ENCODE measurements at regions not wholly inside any gene's neighbourhood (a gene's known extent, or its start where the extent isn't known, plus 50 kb on each side); places are given as distances from the start of the nearest gene placed in this dataset.

DNA sequence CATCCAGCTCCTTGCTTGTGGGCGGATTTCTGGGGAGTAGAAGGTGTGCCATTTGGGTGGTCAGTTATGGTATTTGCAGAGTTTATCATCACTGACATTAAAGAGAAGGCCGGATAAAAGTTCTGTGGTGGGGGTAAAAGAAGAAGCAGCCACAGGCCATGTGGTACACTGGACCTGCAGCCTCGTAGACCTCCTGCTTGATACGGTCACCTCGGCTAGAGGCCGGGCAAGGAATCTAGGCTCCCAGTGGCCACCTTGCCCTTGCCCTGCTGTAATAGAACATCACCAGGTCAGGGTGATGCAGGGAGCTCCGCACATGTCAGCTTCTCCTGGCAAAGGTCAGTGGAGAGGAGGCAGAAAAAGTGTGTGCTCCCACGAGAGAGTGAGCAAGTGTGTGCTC lies 376.1 kb upstream of the IRX4 start:
- H3K4me3 ChIP-seq = no peak overlapping the region

DNA sequence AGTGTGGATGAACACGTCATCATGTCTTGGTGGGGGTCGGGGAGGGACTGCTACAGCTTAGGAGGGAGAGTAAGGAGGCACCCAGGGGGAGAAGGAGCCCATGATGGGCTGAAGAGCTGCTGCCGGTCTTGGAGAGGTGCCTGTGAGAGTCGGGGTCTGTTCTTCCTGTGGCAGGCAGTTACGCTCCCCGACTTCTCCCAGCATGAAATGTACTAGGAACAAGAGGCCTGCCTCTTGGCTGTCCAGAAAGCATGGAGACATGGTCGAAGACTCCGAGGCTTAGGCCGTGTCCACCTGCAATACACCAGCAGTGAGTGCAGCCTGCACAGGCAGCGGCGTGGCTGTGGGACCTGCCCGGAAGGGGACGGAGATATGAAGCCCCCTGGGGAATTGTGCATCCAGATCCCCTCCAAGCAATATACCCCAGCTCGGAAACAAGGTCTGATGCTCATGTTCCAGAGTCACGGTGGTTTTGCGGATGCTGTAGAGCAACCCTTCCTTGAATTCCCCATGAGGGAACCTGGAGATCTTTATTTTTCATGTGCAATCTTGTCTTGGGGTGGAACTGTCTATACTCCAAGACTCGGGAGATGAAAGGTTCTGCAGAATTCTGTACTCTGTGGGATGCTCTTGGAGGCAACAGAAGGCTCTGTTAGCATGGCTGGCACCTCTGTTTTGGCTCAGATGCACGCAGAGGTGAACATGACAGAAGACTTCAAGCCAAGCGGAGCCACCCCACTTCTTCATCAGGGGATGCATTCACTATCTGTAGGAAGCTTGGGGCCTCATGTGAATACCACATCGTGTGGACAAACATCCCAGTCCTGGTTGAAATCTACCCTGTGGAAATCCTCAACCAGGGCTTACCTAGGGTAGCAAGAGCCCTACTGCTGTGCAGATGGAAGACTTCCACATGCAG lies 374.9 kb upstream of the IRX4 start:
- H3K4me3 ChIP-seq = no peak overlapping the region
- ATAC-seq (ENCODE audit: insufficient number of reproducible peaks, low FRiP score, low read depth) (no peak), DNase-seq (ENCODE audit: low spot score) (no peak)
- H3K4me1 ChIP-seq (ENCODE audit: control insufficient read depth in 1 of 2, low read depth in 2 of 2) = no peaks in the 10 kb centered on the region
- no peaks in the 10 kb centered on the region for H3K9me3 ChIP-seq
- no peaks in the 10 kb centered on the region for H3K27me3 ChIP-seq (replicated peaks; ENCODE audit: insufficient read depth)
- H3K36me3 ChIP-seq = no peaks in the 10 kb centered on the region
- no peak overlapping the region for H3K27ac ChIP-seq
- TF ChIP-seq, protein P1, sequence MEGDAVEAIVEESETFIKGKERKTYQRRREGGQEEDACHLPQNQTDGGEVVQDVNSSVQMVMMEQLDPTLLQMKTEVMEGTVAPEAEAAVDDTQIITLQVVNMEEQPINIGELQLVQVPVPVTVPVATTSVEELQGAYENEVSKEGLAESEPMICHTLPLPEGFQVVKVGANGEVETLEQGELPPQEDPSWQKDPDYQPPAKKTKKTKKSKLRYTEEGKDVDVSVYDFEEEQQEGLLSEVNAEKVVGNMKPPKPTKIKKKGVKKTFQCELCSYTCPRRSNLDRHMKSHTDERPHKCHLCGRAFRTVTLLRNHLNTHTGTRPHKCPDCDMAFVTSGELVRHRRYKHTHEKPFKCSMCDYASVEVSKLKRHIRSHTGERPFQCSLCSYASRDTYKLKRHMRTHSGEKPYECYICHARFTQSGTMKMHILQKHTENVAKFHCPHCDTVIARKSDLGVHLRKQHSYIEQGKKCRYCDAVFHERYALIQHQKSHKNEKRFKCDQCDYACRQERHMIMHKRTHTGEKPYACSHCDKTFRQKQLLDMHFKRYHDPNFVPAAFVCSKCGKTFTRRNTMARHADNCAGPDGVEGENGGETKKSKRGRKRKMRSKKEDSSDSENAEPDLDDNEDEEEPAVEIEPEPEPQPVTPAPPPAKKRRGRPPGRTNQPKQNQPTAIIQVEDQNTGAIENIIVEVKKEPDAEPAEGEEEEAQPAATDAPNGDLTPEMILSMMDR (IDR thresholded peaks at IDR 0.05) = no peak

More for the DNA sequence above, 376.1 kb upstream of the IRX4 start:
- no peaks in the 10 kb centered on the region for H3K4me1 ChIP-seq (ENCODE audit: control insufficient read depth in 1 of 2, low read depth in 2 of 2)
- no peaks in the 10 kb centered on the region for H3K9me3 ChIP-seq
- TF ChIP-seq, protein P1 (IDR thresholded peaks at IDR 0.05) = no peak
- H3K27me3 ChIP-seq (replicated peaks; ENCODE audit: insufficient read depth) = no peaks in the 10 kb centered on the region
- H3K27ac ChIP-seq = no peak overlapping the region
- no peak for DNase-seq (ENCODE audit: low spot score)
- no peaks in the 10 kb centered on the region for H3K36me3 ChIP-seq
- no peak for ATAC-seq (ENCODE audit: insufficient number of reproducible peaks, low FRiP score, low read depth)

DNA sequence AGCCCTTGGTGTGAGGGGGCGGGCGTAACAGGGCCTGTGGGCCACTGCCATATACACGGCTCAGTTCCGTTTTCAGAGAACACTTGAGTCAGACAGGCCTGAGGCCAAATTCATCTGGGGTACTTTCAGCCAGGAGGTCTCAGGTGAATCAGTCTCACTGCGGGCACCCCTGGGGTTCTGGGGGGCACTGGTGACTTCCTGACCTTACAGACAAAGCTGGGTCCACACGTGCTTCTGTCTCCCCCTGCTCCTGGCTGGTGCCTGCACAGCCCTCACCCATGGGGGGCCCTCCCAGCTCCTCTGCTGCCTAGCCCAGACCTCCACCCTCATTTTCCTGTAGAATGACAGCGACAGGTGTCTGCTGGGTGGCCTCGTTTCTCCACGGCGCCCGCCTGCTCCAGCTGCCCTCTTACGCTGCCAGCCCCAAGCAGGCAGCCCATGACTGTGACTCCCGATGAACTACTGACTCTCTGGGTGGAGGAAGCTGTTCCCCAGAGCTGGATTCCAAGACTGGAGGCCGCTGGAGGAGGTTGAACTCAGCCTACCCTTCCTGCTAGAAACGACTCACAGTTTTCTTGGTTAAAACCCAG lies 374.1 kb upstream of the IRX4 start:
- ATAC-seq (ENCODE audit: insufficient number of reproducible peaks, low FRiP score, low read depth) (no peak), DNase-seq (ENCODE audit: low spot score) (no peak)
- no peak overlapping the region for H3K4me3 ChIP-seq
- H3K4me1 ChIP-seq (ENCODE audit: control insufficient read depth in 1 of 2, low read depth in 2 of 2) = no peaks in the 10 kb centered on the region
- TF ChIP-seq, protein P1 (IDR thresholded peaks at IDR 0.05) = no peak
- no peaks in the 10 kb centered on the region for H3K36me3 ChIP-seq
- H3K9me3 ChIP-seq = no peaks in the 10 kb centered on the region
- no peak overlapping the region for H3K27ac ChIP-seq
- H3K27me3 ChIP-seq (replicated peaks; ENCODE audit: insufficient read depth) = no peaks in the 10 kb centered on the region

DNA sequence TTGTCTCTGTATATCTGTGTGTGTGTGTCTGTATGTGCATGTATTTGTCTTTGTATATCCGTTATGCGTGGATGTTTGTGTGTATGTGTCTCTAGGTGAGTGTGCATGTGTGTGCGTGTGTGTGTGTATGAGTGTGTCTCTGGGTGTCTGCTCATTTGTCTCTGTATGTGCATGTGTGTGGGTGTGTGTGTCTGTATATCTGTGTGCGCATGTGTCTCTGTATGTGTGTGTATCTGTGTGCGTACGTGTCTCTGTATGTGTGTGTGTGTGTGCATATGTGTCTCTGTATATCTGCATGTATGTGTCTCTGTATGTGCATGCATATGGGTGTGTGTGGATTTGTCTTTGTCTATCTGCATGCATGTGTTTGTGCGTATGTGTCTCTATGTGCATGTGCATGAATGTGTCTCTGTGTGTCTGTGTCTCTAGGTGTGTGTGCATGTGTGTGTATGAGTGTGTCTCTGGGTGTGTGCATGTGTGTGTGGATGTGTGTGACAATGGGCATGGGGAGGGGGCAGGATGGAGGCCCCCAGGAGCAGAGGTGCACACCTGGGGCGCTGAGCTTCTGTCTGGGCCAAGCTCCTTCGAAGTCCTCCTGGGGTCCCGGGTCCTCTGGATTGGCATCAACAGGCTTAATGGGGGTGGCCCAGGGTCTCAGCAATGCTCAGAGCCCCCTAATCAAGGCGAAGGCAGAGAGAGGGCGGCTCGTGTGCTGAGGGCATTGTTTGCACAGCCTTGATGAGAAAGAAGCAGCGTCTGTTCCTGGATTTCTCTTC lies 373.4 kb upstream of the IRX4 start:
- DNase-seq (ENCODE audit: low spot score) = no peak
- Histone ChIP-seq H3K4me3 (no peak overlapping the region), H3K36me3 (no peaks in the 10 kb centered on the region), H3K4me1 (ENCODE audit: control insufficient read depth in 1 of 2, low read depth in 2 of 2) (no peaks in the 10 kb centered on the region), H3K27me3 (replicated peaks; ENCODE audit: insufficient read depth) (no peaks in the 10 kb centered on the region), H3K27ac (no peak overlapping the region), H3K9me3 (no peaks in the 10 kb centered on the region)
- ATAC-seq (ENCODE audit: insufficient number of reproducible peaks, low FRiP score, low read depth) = no peak
- TF ChIP-seq, protein P1 (IDR thresholded peaks at IDR 0.05) = no peak
